LNCaP clone FGC (cell line): ENCODE measurements at regions not wholly inside any gene's neighbourhood (a gene's known extent, or its start where the extent isn't known, plus 50 kb on each side); places are given as distances from the start of the nearest gene placed in this dataset.

Source experiments
- DNase-seq: peaks from one replicate; pipeline ENCODE4 v3.0.0-alpha.2; 2011; ENCODE audit warnings: low read depth
- H3K4me3 ChIP-seq: 2 replicates; pipeline ENCODE4 v1.5.1; 2011; ENCODE audit warnings: mild to moderate bottlenecking, low read depth, low read length, control low read depth
- TF ChIP-seq, protein P1 (sequence below): IDR thresholded peaks from 2 replicates; pipeline ENCODE4 v1.5.1; 2012; ENCODE audit warnings: mild to moderate bottlenecking; ENCODE audit not compliant: control insufficient read depth, insufficient read depth; ENCODE audit errors: extremely low read depth

DNA sequence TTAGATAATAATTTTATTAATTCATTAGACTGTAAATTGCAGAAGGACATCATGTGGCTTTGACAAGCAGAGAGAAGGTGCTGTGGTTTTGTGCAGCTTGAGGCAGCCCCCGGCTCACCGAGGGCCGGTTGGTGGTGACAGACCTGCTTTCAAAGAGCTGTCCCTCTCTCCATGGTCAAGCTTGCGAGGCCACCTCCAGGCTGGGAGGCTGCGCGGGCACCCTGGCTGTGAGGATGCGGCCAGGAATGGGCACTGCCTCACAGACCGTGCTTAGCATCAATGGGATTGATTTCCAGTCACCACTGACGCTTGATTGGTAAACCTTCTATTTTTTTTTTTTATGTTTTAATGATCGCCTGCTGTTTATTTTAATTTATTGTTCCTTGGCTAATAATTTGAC lies 690.9 kb downstream of the GALR1 start:
- no peak for DNase-seq
- H3K4me3 ChIP-seq, result no peak overlapping the region
- TF ChIP-seq, protein P1, sequence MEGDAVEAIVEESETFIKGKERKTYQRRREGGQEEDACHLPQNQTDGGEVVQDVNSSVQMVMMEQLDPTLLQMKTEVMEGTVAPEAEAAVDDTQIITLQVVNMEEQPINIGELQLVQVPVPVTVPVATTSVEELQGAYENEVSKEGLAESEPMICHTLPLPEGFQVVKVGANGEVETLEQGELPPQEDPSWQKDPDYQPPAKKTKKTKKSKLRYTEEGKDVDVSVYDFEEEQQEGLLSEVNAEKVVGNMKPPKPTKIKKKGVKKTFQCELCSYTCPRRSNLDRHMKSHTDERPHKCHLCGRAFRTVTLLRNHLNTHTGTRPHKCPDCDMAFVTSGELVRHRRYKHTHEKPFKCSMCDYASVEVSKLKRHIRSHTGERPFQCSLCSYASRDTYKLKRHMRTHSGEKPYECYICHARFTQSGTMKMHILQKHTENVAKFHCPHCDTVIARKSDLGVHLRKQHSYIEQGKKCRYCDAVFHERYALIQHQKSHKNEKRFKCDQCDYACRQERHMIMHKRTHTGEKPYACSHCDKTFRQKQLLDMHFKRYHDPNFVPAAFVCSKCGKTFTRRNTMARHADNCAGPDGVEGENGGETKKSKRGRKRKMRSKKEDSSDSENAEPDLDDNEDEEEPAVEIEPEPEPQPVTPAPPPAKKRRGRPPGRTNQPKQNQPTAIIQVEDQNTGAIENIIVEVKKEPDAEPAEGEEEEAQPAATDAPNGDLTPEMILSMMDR, result no peak

DNA sequence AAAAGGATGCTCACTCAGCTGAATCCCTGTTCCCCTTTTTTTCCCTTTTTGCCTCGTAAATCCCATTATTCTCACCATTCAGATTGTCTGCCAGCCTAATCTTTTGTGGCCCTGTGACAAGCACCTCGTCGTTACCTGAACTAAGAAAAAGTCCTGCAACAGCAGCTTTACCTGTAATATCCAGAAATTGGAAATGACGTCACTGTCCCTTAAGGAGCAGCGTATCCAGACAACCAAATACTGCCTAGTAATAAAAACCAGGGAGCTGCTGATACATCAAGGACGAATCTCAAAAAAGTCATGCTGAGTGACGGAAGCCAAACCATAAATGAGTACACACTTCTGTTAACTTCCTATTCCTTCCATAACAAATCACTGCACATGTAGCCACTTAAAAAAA lies 694.9 kb downstream of the GALR1 start:
- H3K4me3 ChIP-seq, result no peak overlapping the region
- TF ChIP-seq, protein P1, result no peak

DNA sequence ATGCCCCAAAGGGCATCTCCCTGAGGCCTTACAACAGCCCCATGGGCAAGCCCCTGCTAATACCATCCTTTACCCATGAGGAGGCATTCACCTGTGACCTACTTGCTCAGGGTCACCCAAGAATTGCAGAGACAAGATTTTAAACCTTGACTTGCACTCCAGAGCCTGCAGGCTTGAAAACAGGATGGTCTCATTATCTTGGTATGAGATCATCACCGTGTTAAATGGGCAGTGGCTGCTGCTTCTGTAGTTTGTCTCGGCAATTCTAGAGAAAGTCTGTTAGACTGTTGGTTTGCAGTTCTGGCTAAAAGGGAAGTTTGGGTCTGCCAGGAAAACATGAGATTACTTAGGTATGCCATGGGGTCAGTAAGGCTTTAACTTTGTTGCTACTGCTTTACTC lies 698.9 kb downstream of the GALR1 start:
- no peak for DNase-seq
- H3K4me3 ChIP-seq, result no peak overlapping the region
- TF ChIP-seq, protein P1, result no peak

More for the DNA sequence above, 694.9 kb downstream of the GALR1 start:
- no peak for DNase-seq

DNA sequence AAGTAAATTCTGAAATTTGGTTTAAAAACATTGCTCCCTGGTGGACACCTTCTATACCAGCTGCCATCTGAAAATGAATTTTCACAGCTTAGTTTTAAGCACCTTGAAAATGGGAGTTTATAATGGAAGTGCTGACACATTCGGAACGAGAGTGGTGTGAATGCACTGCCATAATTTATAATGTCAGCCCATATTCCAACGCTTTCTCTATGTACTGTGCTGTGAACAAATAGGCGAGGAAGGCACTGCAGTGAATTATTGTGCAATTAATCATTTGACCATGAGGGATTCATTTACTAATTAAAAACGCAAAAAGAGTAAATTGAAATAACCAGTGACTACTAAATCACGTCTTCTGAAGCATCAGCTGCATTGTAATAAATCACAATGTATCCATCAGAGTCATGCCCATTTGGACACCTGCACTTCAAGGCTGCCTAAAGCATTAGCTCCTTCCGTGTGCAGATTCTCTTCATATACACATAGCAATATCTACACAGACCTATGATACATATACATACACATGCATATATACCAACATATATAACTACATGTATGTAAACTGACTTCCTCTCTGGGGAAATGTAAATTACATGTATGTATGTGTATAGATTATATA lies 699.8 kb downstream of the GALR1 start:
- no peak for DNase-seq
- H3K4me3 ChIP-seq, result no peak overlapping the region

DNA sequence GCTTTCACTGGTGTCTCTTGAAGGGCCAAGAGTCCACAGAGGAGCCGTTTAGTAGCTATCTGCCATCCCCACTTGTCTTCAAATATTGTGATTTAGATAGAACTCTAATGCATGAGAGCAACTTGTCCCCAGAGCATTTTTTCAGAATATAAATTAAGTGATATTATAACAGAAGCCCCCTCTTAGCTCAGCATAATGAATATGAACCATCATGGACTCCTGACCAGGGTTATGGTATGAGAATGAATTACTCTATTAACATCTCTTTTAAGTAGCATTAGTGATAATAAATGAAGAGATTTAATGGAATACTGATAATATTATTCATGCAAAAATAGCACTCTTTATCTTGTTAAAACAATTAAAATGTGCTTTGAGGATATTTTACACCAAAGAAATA lies 709.6 kb downstream of the GALR1 start:
- no peak overlapping the region for H3K4me3 ChIP-seq
- no peak for DNase-seq
- TF ChIP-seq, protein P1, result no peak

More for the DNA sequence above, 699.8 kb downstream of the GALR1 start:
- TF ChIP-seq, protein P1, result no peak

DNA sequence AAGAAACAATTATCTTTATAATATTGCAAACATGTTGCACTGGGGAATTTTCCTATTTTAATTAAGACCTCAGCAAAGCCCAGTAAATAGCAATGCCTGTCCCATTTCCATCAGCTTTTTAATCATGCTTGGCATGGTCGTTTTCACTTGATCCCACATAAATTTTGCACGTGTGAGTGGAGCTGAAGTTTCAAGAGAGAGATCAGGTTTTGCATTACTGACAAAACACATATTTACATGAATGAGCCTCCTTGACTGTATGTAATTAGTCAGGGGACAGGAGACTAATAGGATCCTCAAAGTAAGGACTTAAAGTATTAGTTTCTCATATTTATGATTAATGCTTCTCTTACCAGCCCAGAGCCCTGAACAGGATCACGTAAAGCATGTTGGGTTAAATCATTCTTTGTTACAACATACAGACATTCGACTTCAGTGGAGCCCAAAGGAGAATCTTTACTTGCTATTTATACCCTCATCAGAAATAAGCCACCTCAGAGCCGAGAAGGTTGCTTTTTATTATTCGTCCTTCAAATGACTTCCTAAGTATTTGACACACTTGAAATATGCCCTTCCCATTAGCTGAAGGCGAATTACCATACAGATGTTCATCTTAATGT lies 711.3 kb downstream of the GALR1 start:
- TF ChIP-seq, protein P1, result no peak
- H3K4me3 ChIP-seq, result no peak overlapping the region
- no peak for DNase-seq

DNA sequence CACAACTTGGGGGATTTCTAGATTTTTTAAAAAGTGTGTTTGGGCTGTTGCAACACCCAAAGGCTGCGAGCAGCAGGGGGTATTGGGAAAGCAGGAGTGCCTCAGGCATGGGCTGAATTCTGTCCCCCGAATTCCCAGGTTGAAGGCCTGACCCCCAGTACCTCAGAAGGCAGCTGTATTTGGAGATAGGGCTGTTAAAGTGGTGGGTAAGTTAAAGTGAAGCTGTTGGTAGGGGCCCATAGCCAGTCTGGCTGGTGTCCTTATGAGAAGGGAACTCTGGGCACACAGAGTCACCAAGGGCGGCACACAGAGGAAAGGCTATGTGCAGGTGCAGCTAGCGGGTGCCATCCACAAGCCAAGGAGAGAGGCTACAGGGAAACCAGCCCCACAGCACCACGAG lies 717.4 kb downstream of the GALR1 start:
- no peak for DNase-seq
- TF ChIP-seq, protein P1, result no peak
- no peak overlapping the region for H3K4me3 ChIP-seq
